IMR-90 (cell line): ENCODE measurements at regions not wholly inside any gene's neighbourhood (a gene's known extent, or its start where the extent isn't known, plus 50 kb on each side); places are given as distances from the start of the nearest gene placed in this dataset.

Experiments
- BHLHE40 ChIP-seq: fragments of 150-350 bp; IDR thresholded peaks from 2 replicates; pipeline ENCODE4 v1.6.1; 2016; ENCODE audit warnings: mild to moderate bottlenecking, low read depth, low read length
- CEBPB ChIP-seq: IDR thresholded peaks from 2 replicates; pipeline ENCODE4 v1.6.1; 2012; ENCODE audit warnings: low read depth, low read length, improper control_type of control experiment
- FOS ChIP-seq: fragments of 150-350 bp; IDR thresholded peaks from 2 replicates; pipeline ENCODE4 v1.6.1; 2016; ENCODE audit warnings: low read depth, low read length
- MAZ ChIP-seq: IDR thresholded peaks from 2 replicates; pipeline ENCODE4 v1.6.1; 2012; ENCODE audit warnings: low read depth, mild to moderate bottlenecking, low read length, improper control_type of control experiment, moderate library complexity, borderline replicate concordance
- MXI1 ChIP-seq: IDR thresholded peaks from 2 replicates; pipeline ENCODE4 v1.6.1; 2012; ENCODE audit warnings: low read depth, mild to moderate bottlenecking, low read length, moderate library complexity, borderline replicate concordance
- NFE2L2 ChIP-seq: fragments of 150-350 bp; IDR thresholded peaks from 2 replicates; pipeline ENCODE4 v1.6.1; 2016; ENCODE audit warnings: low read depth, mild to moderate bottlenecking, low read length
- POLR2A ChIP-seq: IDR thresholded peaks from 2 replicates; pipeline ENCODE4 v1.6.1; 2012; ENCODE audit warnings: mild to moderate bottlenecking, low read depth, low read length
- RAD21 ChIP-seq: IDR thresholded peaks from 2 replicates; pipeline ENCODE4 v1.6.1; 2012; ENCODE audit warnings: low read length, improper control_type of control experiment
- RFX5 ChIP-seq: IDR thresholded peaks from 2 replicates; pipeline ENCODE4 v1.8.0; 2012; ENCODE audit warnings: low read depth, mild to moderate bottlenecking, low read length, moderate library complexity
- SMC3 ChIP-seq: fragments of 150-350 bp; IDR thresholded peaks from 2 replicates; pipeline ENCODE4 v1.6.1; 2016; ENCODE audit warnings: low read depth, mild to moderate bottlenecking, antibody characterized with exemption, low read length, moderate library complexity
- TF ChIP-seq, protein P1 (sequence below): conservative IDR thresholded peaks from 2 replicates; pipeline ENCODE4 v1.5.1; 2012; ENCODE audit warnings: mild to moderate bottlenecking, low read depth, low read length, improper control_type of control experiment
- TF ChIP-seq, protein P2 (sequence below): fragments of 150-350 bp; IDR thresholded peaks from 2 replicates; pipeline ENCODE4 v1.6.1; 2016; ENCODE audit warnings: low read depth, mild to moderate bottlenecking, low read length, moderate library complexity, borderline replicate concordance
- TF ChIP-seq, protein P3 (sequence below): fragments of 150-350 bp; IDR thresholded peaks from 2 replicates; pipeline ENCODE4 v1.6.1; 2017; ENCODE audit warnings: mild to moderate bottlenecking, antibody characterized with exemption, low read length, low read depth

GRCh38 chr1:110778821-110779220 lies 94.1 kb upstream of the CD53 start:
- TF ChIP-seq POLR2A (no peak), SMC3 (no peak), BHLHE40 (no peak), CEBPB (no peak), MAZ (no peak), MXI1 (no peak), FOS (no peak), RAD21 (no peak), NFE2L2 (no peak), RFX5 (no peak)
- TF ChIP-seq, protein P1, sequence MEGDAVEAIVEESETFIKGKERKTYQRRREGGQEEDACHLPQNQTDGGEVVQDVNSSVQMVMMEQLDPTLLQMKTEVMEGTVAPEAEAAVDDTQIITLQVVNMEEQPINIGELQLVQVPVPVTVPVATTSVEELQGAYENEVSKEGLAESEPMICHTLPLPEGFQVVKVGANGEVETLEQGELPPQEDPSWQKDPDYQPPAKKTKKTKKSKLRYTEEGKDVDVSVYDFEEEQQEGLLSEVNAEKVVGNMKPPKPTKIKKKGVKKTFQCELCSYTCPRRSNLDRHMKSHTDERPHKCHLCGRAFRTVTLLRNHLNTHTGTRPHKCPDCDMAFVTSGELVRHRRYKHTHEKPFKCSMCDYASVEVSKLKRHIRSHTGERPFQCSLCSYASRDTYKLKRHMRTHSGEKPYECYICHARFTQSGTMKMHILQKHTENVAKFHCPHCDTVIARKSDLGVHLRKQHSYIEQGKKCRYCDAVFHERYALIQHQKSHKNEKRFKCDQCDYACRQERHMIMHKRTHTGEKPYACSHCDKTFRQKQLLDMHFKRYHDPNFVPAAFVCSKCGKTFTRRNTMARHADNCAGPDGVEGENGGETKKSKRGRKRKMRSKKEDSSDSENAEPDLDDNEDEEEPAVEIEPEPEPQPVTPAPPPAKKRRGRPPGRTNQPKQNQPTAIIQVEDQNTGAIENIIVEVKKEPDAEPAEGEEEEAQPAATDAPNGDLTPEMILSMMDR: no peak
- TF ChIP-seq, protein P2, sequence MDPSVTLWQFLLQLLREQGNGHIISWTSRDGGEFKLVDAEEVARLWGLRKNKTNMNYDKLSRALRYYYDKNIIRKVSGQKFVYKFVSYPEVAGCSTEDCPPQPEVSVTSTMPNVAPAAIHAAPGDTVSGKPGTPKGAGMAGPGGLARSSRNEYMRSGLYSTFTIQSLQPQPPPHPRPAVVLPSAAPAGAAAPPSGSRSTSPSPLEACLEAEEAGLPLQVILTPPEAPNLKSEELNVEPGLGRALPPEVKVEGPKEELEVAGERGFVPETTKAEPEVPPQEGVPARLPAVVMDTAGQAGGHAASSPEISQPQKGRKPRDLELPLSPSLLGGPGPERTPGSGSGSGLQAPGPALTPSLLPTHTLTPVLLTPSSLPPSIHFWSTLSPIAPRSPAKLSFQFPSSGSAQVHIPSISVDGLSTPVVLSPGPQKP: no peak
- TF ChIP-seq, protein P3, sequence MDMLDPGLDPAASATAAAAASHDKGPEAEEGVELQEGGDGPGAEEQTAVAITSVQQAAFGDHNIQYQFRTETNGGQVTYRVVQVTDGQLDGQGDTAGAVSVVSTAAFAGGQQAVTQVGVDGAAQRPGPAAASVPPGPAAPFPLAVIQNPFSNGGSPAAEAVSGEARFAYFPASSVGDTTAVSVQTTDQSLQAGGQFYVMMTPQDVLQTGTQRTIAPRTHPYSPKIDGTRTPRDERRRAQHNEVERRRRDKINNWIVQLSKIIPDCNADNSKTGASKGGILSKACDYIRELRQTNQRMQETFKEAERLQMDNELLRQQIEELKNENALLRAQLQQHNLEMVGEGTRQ: no peak
